Fibroblast of skin of right biceps (primary cell): ENCODE measurements at regions not wholly inside any gene's neighbourhood (a gene's known extent, or its start where the extent isn't known, plus 50 kb on each side); places are given as distances from the start of the nearest gene placed in this dataset.

Experiments used
- DNase-seq: peaks from one replicate; pipeline ENCODE4 v3.0.0-alpha.2; 2013

GRCh38 chr15:84550503-84550902, 50.3 kb upstream of the ZSCAN2 start:
- peak; percentile 79 for DNase-seq
